Kasumi-1 (cell line): ENCODE measurements at regions not wholly inside any gene's neighbourhood (a gene's known extent, or its start where the extent isn't known, plus 50 kb on each side); places are given as distances from the start of the nearest gene placed in this dataset.

Experiments used
- DNase-seq, 2 experiments: peaks; one replicate each; lab custom pipeline; 2025; lab: John Stamatoyannopoulos, UW

DNA sequence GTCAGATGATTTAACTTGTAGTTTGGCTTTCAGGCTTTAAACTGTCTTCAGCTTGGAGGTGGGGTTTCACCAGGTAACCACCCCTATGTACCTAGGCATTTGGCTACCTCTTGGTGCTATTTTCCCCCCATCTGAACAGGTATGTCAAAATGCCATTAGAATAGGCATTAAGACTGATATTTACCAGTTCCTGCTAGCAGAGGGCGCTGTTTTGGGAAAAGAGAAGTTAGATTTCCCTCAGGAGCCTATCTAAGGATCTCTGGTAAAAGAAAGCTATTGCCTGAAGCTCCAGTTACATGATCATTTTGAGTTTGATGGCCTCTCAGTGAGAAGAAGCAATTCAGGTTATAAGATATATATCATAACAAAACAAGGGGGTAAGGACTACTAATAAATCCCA lies 879.1 kb downstream of the SH3BGRL start:
- DNase-seq, result no peak

- no peak for DNase-seq
Measured at GRCh38 chrX:82087699-82088098, 885.8 kb downstream of the SH3BGRL start.

DNA sequence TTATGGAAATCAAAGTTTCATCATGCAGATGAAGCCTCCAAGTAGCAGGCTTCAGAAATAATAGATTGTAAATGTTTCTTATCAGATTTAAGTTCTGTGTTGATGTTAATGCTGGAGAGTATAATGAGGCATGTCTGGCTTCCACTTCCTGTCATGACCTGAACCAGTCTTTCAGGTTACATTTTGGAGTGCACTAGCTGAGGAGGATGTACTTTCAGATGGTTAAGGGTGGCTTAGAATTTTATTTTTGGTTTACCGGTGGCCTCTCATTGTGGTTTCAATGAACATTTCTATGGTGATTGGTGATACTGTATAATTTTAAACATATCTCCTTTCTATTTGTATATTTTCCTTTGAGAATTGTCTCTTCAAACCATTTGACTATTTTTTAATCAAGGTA lies 890.4 kb downstream of the SH3BGRL start:
- no peak for DNase-seq

DNA sequence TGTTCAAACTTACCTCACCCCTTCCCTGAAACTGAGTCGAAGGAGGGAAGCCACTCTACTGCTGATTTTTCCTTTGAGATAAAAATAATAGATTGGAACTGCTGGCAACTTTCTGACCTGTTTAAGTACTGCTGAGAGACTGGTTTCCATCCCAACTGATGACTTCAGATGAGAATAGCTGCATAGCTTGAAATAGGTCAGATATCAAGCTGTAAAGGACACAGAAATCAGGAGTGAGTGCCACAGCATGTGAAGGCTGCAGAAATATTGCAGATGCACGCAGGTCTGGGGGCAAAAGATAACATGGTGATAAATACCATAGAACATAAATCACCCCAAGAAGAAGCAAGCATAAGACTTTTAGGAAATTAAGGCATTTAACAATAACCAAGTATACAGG lies 923.2 kb downstream of the SH3BGRL start:
- DNase-seq, result no peak

DNA sequence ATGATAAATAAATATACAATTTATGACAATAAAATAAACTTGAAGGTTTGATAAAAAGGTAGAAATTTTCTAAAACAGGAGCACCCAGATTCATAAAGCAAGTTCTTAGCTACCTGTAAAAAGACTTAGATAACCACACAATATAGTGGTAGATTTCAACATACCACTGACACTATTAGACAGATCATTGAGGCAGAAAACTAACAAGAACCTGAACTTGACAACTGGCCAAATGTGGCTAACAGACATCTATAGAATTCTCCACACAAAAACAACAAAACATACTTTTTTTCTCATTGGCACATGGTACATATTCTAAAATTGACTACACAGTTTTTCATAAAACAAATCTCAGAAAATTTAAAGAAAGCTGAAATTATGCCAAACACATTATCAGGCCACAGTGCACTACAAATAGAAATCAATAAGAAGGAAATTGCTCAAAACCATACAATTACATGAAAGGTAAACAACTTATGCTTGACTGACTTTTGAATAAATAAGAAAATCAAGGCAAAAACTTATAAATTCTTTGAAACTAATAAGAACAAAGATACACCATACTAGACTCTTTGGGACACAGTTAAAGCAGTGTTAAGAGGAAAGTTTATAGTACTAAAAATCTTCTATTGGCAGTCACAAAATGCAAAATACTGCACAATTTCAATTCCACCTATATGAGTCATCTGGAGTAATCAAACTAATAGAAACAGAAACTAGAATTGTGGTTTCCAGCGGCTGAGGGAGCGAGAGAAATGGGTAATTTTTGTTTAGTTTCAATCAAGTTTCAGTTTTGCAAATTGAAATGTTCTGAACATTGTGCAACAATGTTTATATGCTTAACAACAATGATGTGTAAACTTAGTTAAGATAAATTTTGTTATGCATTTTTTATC lies 925.6 kb downstream of the SH3BGRL start:
- no peak for DNase-seq

- DNase-seq, result no peak
Measured at GRCh38 chrX:82134378-82134777, 932.5 kb downstream of the SH3BGRL start.

- no peak for DNase-seq
Measured at GRCh38 chrX:82141942-82142341, 940.0 kb downstream of the SH3BGRL start.

- DNase-seq, result no peak
Measured at GRCh38 chrX:82161195-82161594, 959.3 kb downstream of the SH3BGRL start.

GRCh38 chrX:82163701-82164100 lies 961.8 kb downstream of the SH3BGRL start:
- DNase-seq, result no peak

GRCh38 chrX:82196866-82197265 lies 995.0 kb downstream of the SH3BGRL start:
- DNase-seq, result no peak

GRCh38 chrX:82208975-82209374 lies 1007.1 kb downstream of the SH3BGRL start:
- no peak for DNase-seq

GRCh38 chrX:82218361-82218760 lies 1016.5 kb downstream of the SH3BGRL start:
- DNase-seq, result peak; percentile 65 to 77

DNA sequence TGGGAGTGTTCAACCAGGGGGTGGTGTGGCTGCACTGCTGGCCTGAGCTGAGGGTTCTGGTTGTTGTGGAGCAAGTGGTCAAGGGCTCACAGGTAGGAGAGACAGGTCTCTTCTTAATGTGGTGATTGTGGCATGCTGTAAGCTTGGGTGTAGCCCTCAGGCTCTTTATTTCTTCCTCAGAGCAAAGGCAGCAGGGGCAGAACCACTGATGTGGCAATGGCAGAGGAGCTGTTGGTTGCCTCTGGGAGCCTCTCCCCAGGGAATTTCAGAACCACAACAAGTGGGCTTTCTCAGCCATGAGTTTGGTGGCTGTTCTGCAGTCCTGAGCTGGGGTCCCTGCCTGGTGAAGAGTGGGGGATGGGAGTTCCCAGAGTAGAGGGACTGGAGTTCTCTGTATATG lies 1017.2 kb downstream of the SH3BGRL start:
- DNase-seq, result no peak

DNA sequence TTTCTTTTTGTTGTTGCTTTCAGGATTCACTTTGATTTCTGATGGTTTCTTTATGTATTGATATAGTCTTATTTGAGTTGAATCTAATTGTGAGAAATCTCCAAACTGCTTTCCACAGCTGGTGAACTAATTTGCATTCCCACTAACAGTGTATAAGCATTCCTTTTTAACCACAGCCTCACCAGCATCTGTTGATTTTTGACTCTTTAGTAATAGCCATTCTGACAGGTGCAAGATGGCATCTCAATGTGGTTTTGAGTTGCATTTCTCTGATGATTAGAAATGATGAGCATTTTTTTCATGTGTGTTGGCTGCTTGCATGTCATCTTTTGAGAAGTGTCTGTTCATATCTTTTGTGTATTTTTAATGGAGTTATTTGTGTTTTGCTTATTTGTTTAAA lies 1023.1 kb downstream of the SH3BGRL start:
- no peak for DNase-seq

GRCh38 chrX:82230013-82230412 lies 1028.1 kb downstream of the SH3BGRL start:
- peak in 1 of 2 experiments; percentile 11 for DNase-seq

- DNase-seq, result no peak
Measured at GRCh38 chrX:82232679-82233078, 1030.8 kb downstream of the SH3BGRL start.

GRCh38 chrX:82237328-82237727 lies 1035.4 kb downstream of the SH3BGRL start:
- DNase-seq, result no peak
